Karpas-422 (cell line): ENCODE measurements at regions not wholly inside any gene's neighbourhood (a gene's known extent, or its start where the extent isn't known, plus 50 kb on each side); places are given as distances from the start of the nearest gene placed in this dataset.

Source experiments
- DNase-seq: peaks from one replicate; pipeline ENCODE4 v3.0.0-alpha.2; 2015
- H2AFZ ChIP-seq: fragments of 200-600 bp; sonication (generic); 2 replicates; pipeline ENCODE4 v1.6.1; 2014; ENCODE audit warnings: antibody characterized with exemption, low read length, mixed read lengths
- H3K27ac ChIP-seq: fragments of 200-600 bp; sonication (generic); 2 replicates; pipeline ENCODE4 v1.5.1; 2014; ENCODE audit warnings: mild to moderate bottlenecking, low read length, moderate library complexity
- H3K27me3 ChIP-seq: fragments of 200-600 bp; sonication (generic); 2 replicates; pipeline ENCODE4 v1.6.1; 2014; ENCODE audit warnings: low read length, mixed read lengths
- H3K36me3 ChIP-seq: fragments of 200-600 bp; sonication (generic); 2 replicates; pipeline ENCODE4 v1.6.1; 2014; ENCODE audit warnings: low read length, mixed read lengths; ENCODE audit not compliant: insufficient read depth
- H3K4me1 ChIP-seq: fragments of 200-600 bp; sonication (generic); 2 replicates; pipeline ENCODE4 v1.6.1; 2014; ENCODE audit warnings: mild to moderate bottlenecking, low read length, mixed read lengths
- H3K4me2 ChIP-seq: fragments of 200-600 bp; sonication (generic); 2 replicates; pipeline ENCODE4 v1.6.1; 2014; ENCODE audit warnings: low read length, low read depth, mild to moderate bottlenecking; ENCODE audit not compliant: poor library complexity, severe bottlenecking
- H3K4me3 ChIP-seq: fragments of 200-600 bp; sonication (generic); 2 replicates; pipeline ENCODE4 v1.5.1; 2014; ENCODE audit warnings: mild to moderate bottlenecking, antibody characterized with exemption, low read length, mixed read lengths
- H3K79me2 ChIP-seq: fragments of 200-600 bp; sonication (generic); 2 replicates; pipeline ENCODE4 v1.6.1; 2014; ENCODE audit warnings: mild to moderate bottlenecking, low read length, mixed read lengths
- H3K9ac ChIP-seq: fragments of 200-600 bp; sonication (generic); 2 replicates; pipeline ENCODE4 v1.6.0; 2014; ENCODE audit warnings: low read length
- H3K9me2 ChIP-seq: fragments of 200-600 bp; sonication (generic), shearing (Covaris generic); replicated peaks from 2 replicates; pipeline ENCODE4 v1.6.0; 2014; ENCODE audit warnings: mild to moderate bottlenecking, low read length, moderate library complexity; ENCODE audit not compliant: insufficient read depth
- H3K9me3 ChIP-seq: fragments of 300-700, 200-600 bp; sonication (generic); 2 replicates; pipeline ENCODE4 v1.6.1; 2014; ENCODE audit warnings: low read length, mixed read lengths
- H4K20me1 ChIP-seq: fragments of 200-600 bp; sonication (generic); 2 replicates; pipeline ENCODE4 v1.6.1; 2014; ENCODE audit warnings: mild to moderate bottlenecking, antibody characterized with exemption, low read length, low read depth; ENCODE audit not compliant: insufficient read depth

DNA sequence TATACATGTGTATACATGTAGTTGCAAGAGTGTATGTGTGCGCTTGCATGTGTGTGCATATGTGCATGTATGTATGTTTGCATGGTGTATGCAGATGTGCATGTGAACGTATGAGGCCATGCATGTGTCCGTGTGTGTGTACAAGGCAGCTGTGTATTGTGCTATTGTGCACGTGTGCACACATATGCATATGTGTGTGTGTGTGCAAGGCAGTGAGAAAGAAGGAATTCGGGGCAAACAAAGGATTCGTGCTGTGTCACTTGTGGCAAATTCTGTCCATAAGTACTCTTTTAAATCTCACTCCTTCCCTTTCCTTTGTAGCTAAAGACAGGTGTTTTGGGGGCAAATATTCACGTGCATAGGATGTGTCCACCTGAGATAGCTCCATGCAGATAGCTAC is 227.1 kb downstream of the VRK1 start:
- Histone ChIP-seq H3K9ac (no peak overlapping the region; the same call in 1 of the 2 replicates), H4K20me1 (no peaks in the 10 kb centered on the region), H3K4me3 (peak overlapping the region; percentile 63), H3K27me3 (no peaks in the 10 kb centered on the region), H2AFZ (no peak overlapping the region), H3K4me2 (peak overlapping the region; percentile 84), H3K27ac (peak overlapping the region; percentile 84), H3K4me1 (peaks cover 85% of the 10 kb centered on the region), H3K36me3 (no peaks in the 10 kb centered on the region), H3K79me2 (no peaks in the 10 kb centered on the region), H3K9me3 (no peaks in the 10 kb centered on the region), H3K9me2 (no peaks in the 10 kb centered on the region)
- no peak for DNase-seq

DNA sequence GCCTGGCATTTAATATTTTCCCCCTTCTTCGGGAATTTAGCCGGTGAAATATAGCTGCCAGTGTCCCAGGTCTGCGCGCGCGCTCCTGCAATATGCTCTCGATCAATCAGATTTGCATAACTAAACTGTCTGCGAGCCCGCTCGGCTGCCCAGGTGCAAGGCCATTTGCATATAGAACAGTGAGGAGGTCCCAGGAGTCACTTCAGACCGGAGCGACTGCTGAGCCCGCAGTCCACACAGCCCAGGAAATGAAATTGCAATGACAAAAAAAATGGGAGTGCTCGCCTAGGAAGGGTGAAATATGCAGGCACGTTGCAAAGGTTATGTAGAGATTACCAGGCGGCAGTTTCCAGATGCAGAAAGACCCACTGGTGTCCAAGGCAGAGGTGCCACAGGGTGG is 228.5 kb downstream of the VRK1 start:
- H3K4me3 ChIP-seq, result peak overlapping the region; percentile 63
- no peaks in the 10 kb centered on the region for H3K9me3 ChIP-seq
- H3K36me3 ChIP-seq, result no peaks in the 10 kb centered on the region
- H4K20me1 ChIP-seq, result no peaks in the 10 kb centered on the region
- DNase-seq, result peak; percentile 97
- peaks cover 93% of the 10 kb centered on the region for H3K4me1 ChIP-seq
- H3K79me2 ChIP-seq, result no peaks in the 10 kb centered on the region
- peak overlapping the region; percentile 84 for H3K27ac ChIP-seq
- peak overlapping the region; percentile 63 for H3K9ac ChIP-seq
- H3K9me2 ChIP-seq, result no peaks in the 10 kb centered on the region
- no peaks in the 10 kb centered on the region for H3K27me3 ChIP-seq
- H3K4me2 ChIP-seq, result peak overlapping the region; percentile 84
- no peak overlapping the region; the same call in 1 of the 2 replicates for H2AFZ ChIP-seq

DNA sequence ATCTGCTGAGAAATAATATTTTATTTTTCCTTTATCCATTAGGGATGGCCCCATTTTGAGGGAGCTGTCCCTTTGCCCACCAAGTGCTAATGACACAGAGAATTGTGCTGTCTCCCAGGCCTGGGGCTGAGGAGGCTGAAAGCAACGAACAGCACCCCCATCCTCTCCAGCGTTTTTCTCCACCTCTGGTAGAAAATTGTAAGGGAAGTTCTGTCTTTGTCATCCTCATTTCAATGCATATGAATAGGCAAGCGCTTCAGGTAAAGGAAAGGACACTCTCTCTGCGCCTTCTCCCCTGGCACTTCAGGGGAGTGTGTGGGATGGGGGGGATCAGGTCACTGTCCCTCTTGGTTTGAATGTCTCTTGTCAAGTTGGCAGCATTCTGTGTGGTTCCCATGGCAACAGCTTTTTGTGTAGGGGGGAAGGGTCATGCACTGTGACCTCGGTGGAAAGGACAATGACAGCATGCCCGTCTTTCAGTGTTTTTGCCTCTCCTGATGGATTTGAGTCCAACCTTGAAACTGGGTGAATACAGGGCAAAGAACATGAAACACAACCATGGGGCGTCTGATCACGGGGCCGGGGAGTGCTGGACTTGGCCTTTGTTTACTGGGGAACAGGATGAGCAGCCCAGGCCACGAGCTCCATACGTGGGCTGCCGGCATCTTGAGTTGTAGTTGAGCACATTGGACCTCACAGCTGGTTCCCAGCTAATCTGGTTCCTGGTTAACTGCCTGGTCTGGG is 230.2 kb downstream of the VRK1 start:
- H3K9me3 ChIP-seq, result no peaks in the 10 kb centered on the region
- DNase-seq, result no peak
- H3K27me3 ChIP-seq, result no peaks in the 10 kb centered on the region
- H3K4me3 ChIP-seq, result no peak overlapping the region
- H3K9me2 ChIP-seq, result no peaks in the 10 kb centered on the region
- no peaks in the 10 kb centered on the region for H3K36me3 ChIP-seq
- no peak overlapping the region for H3K27ac ChIP-seq
- no peaks in the 10 kb centered on the region for H3K79me2 ChIP-seq
- peak overlapping the region; percentile 5 for H3K4me2 ChIP-seq
- H4K20me1 ChIP-seq, result no peaks in the 10 kb centered on the region
- no peak overlapping the region for H2AFZ ChIP-seq
- H3K4me1 ChIP-seq, result peaks cover 76% of the 10 kb centered on the region
- H3K9ac ChIP-seq, result no peak overlapping the region

DNA sequence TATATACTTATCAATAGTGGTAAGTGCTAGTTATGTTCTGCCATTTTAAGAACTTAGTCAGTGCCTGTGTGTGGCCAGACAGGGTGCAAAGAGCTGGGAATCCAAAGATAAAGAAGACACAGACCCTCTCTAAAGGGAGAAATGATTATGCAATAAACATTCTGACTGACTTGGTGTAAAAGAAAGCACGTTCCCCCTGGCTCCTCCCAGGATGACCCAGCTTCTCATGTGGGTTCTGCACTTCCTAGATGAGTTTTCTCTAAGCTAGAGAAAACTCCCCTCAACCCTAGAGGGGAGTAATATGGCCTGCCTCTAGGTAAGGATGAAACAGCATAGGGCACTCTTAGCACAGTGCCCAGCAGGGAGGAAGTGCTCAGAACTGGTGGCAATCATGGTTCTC is 231.2 kb downstream of the VRK1 start:
- no peak for DNase-seq
- Histone ChIP-seq H3K27ac (no peak overlapping the region), H3K9ac (no peak overlapping the region), H3K36me3 (no peaks in the 10 kb centered on the region), H3K4me2 (no peak overlapping the region), H3K9me2 (no peaks in the 10 kb centered on the region), H3K4me1 (peaks cover 67% of the 10 kb centered on the region), H3K9me3 (no peaks in the 10 kb centered on the region), H3K4me3 (no peak overlapping the region), H3K27me3 (no peaks in the 10 kb centered on the region), H4K20me1 (no peaks in the 10 kb centered on the region), H3K79me2 (no peaks in the 10 kb centered on the region), H2AFZ (peak overlapping the region; percentile 12; the same call in 1 of the 2 replicates)

DNA sequence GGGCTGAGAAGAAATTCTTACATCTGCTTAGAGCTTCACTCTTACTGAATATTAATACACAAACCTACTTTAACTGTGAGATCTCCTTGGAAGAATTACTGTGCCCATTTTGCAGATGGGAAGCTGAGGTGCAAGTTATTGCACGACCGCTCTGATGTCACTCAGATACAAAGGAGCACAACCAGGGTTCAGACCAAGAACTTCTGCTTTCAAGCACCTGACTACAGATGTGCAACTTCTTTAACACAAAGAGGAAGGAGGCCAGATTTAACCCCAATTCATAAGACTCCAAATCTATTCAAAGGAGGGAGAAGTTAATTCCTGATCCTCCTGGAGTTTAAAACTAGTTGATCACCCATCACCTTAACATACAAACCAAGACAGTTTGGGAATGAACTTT is 232.6 kb downstream of the VRK1 start:
- H3K4me3 ChIP-seq, result no peak overlapping the region
- no peaks in the 10 kb centered on the region for H3K9me3 ChIP-seq
- no peaks in the 10 kb centered on the region for H4K20me1 ChIP-seq
- peaks cover 52% of the 10 kb centered on the region for H3K4me1 ChIP-seq
- H2AFZ ChIP-seq, result no peak overlapping the region
- no peaks in the 10 kb centered on the region for H3K79me2 ChIP-seq
- peak overlapping the region; percentile 9 for H3K4me2 ChIP-seq
- H3K36me3 ChIP-seq, result no peaks in the 10 kb centered on the region
- peak; percentile 75 for DNase-seq
- H3K27me3 ChIP-seq, result no peaks in the 10 kb centered on the region
- no peak overlapping the region for H3K9ac ChIP-seq
- no peak overlapping the region for H3K27ac ChIP-seq
- no peaks in the 10 kb centered on the region for H3K9me2 ChIP-seq

DNA sequence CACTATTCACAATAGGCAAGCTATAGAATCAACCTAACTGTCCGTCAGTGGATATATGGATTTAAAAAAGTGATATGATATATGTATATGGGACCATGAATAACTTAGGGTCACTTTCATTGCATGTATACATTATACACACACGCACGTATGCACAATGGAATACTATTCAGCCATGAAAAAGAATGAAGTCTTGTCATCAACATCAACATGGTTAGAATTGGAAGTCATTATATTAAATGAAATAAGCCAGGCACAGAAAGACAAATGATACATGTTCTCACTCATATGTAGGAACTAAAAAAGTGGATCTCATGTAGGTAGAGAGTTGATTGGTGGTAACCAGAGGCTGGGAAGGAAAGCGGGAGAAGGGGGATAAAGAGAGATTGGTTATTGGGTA is 234.3 kb downstream of the VRK1 start:
- Histone ChIP-seq H3K79me2 (no peaks in the 10 kb centered on the region), H3K36me3 (no peaks in the 10 kb centered on the region), H3K9ac (no peak overlapping the region), H3K9me2 (no peaks in the 10 kb centered on the region), H3K4me1 (peaks cover 36% of the 10 kb centered on the region), H3K4me2 (no peak overlapping the region), H3K4me3 (no peak overlapping the region), H3K27me3 (no peaks in the 10 kb centered on the region), H2AFZ (no peak overlapping the region), H3K9me3 (no peaks in the 10 kb centered on the region), H4K20me1 (no peaks in the 10 kb centered on the region), H3K27ac (no peak overlapping the region)
- no peak for DNase-seq

DNA sequence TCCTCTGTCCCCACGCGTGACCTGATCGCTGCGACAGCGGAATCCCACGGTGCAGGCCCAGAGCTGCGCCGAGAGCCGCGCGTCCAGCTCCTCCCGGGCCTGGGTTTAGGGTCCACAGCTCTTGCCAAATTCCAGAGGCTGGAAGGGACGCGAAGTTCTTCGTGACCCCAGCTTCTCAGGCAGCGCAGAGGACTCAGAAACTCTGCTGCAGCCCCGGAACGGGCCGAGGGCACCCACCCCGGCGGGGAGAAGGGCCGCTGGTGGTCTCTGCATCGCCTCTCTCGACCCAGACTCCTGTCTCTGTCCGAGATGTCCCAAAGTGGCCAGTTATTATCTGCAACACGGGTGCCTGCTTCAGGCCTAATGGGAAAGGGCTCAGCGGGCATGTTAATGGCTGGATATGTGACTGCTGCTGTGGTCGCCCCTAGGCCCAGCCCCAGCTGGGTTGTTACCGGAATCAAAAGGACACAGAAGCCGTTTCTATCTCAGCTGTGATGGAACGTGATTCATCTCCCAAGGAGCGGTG is 236.4 kb downstream of the VRK1 start:
- no peak overlapping the region for H3K4me3 ChIP-seq
- H3K27me3 ChIP-seq, result no peaks in the 10 kb centered on the region
- H4K20me1 ChIP-seq, result no peaks in the 10 kb centered on the region
- H3K9me3 ChIP-seq, result no peaks in the 10 kb centered on the region
- no peak for DNase-seq
- no peaks in the 10 kb centered on the region for H3K36me3 ChIP-seq
- no peaks in the 10 kb centered on the region for H3K9me2 ChIP-seq
- H3K9ac ChIP-seq, result no peak overlapping the region
- H3K4me2 ChIP-seq, result no peak overlapping the region
- H3K27ac ChIP-seq, result no peak overlapping the region
- no peak overlapping the region for H2AFZ ChIP-seq
- H3K79me2 ChIP-seq, result no peaks in the 10 kb centered on the region
- peaks cover 15% of the 10 kb centered on the region for H3K4me1 ChIP-seq

DNA sequence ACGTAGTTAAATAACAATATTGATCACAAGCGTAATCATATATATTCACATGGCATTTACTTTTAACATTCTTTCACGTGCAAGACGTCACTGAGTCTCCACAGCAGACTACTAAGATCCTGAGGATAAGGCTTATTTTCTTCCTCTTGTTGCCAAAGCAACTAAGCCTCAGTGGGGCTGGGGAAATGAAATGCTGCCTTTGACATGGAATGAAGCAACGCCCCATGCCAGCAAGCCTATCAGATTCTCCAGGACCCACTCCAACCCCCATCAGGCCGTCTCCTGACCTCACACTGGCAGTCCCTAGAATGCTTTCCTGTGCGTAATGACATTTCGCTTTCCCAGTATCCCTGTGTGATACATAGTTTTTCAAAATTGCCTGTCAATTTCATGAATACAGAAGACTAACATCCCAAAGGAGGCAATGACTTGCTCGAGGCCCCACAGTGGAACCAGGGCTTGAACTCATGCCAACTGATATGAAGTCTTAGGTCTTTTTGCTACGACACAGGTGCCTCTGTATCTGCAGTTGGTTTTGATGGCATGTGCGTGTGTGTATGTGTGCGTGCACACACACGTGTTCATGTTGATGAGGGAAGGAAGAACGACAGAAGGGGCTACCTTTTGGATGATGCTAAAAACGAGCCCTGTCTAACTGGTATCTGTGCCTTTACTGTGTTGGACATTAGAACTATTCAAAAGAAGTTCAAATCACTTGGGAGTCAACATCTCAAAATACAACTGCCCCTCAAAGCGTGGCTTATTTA is 239.1 kb downstream of the VRK1 start:
- no peak overlapping the region for H2AFZ ChIP-seq
- no peak overlapping the region for H3K27ac ChIP-seq
- peaks cover 19% of the 10 kb centered on the region for H3K9me3 ChIP-seq
- no peaks in the 10 kb centered on the region for H3K27me3 ChIP-seq
- no peak overlapping the region for H3K9ac ChIP-seq
- DNase-seq, result no peak
- no peaks in the 10 kb centered on the region for H3K79me2 ChIP-seq
- no peak overlapping the region for H3K4me3 ChIP-seq
- no peaks in the 10 kb centered on the region for H3K4me1 ChIP-seq
- H4K20me1 ChIP-seq, result no peaks in the 10 kb centered on the region
- no peaks in the 10 kb centered on the region for H3K9me2 ChIP-seq
- no peak overlapping the region for H3K4me2 ChIP-seq
- no peaks in the 10 kb centered on the region; the same call in 1 of the 2 replicates for H3K36me3 ChIP-seq
